Activated CD4-positive, alpha-beta memory T cell treated with anti-CD3 and anti-CD28 coated beads for 36 hours (primary cell): ENCODE measurements at regions not wholly inside any gene's neighbourhood (a gene's known extent, or its start where the extent isn't known, plus 50 kb on each side); places are given as distances from the start of the nearest gene placed in this dataset.

Source experiments
- CTCF ChIA-PET: fragments of 350-600 bp; sonication (Branson Sonifier 250); formaldehyde crosslinking; loops from one replicate; lab custom pipeline; 2021; ENCODE audit warnings: antibody characterized with exemption, inconsistent platforms; lab: Charles Lee
- POLR2A ChIA-PET: fragments of 350-600 bp; sonication (Branson Sonifier 250); formaldehyde crosslinking; loops from one replicate; lab custom pipeline; 2021; ENCODE audit warnings: antibody characterized with exemption; lab: Charles Lee
- DNase-seq: peaks from one replicate; pipeline ENCODE4 v3.0.0-alpha.2; 2020
- H3K27ac Mint-ChIP-seq: one replicate; pipeline ENCODE4 v1.8.0; 2021; ENCODE audit warnings: mixed read lengths
- H3K27me3 Mint-ChIP-seq: one replicate; pipeline ENCODE4 v1.8.0; 2021; ENCODE audit warnings: mixed read lengths
- H3K36me3 Mint-ChIP-seq: one replicate; pipeline ENCODE4 v1.8.0; 2021; ENCODE audit warnings: mixed read lengths
- H3K4me1 Mint-ChIP-seq: one replicate; pipeline ENCODE4 v1.8.0; 2021; ENCODE audit warnings: low read depth, mixed read lengths
- H3K4me3 Mint-ChIP-seq: one replicate; pipeline ENCODE4 v1.8.0; 2021; ENCODE audit warnings: mild to moderate bottlenecking, mixed read lengths
- H3K9me3 Mint-ChIP-seq: one replicate; pipeline ENCODE4 v1.8.0; 2021; ENCODE audit warnings: mixed read lengths
- intact Hi-C: fragments of 100-400 bp; cut with micrococcal nuclease; formaldehyde crosslinking; loops from one replicate; pipeline ENCODE4 v1.15.1; 2023

DNA sequence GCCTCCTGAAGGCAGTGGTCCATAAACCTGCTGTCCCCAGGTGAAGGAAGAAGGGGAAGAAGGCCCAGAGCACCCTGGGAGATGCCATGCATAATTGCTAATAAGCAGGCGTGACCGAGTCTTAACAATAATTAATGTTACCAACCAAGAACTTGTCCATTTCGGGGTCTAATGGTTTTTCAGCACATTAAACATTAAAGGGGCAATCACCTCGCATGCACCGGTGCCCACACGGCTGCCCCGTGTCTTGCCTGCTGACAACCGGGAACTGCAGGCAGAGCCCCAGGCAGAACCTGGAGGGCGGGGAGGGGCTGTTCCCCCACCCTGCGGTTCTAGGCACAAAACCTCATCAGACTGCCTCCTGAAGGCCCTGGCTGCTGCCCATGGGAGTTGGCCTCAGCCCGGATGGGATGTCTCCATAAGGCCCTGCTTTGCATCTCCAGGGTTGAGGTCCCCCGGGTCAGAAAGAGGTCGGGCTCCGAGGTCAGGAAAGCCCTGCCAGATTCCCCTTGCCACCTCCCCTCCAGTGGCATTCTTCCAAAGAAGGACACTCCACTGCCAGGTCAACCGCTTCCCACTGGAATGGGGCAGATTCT, 169.0 kb downstream of the BUD13 start:
- no peak overlapping the region for H3K27ac Mint-ChIP-seq
- CTCF ChIA-PET: interaction anchor here (0.8 kb wide), 1 partner anchor 27 kb away, joined by 3 read pairs; no protein-coding TSS in a partner anchor
- intact Hi-C loops: no loop called here

DNA sequence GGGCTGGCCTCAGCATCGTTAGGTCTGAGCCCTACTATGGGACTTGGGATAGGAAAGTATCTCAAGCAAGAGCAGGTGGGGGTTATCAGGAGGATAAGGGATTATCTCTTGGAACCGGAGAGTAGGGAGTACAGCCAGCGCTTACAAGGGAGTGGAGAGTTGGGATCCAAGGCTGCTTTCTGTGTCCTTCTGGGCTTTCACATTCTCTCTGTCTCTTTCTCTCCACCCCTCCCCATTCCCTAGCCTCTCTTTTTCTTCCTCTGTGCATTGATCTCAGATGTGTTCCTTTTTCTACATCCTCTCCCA, 170.2 kb downstream of the BUD13 start:
- ChIA-PET POLR2A (no interaction called here), CTCF (no interaction called here)
- no peak for DNase-seq
- Mint-ChIP-seq H3K9me3 (no peaks in the 10 kb centered on the region), H3K27me3 (peaks cover 3% of the 10 kb centered on the region), H3K36me3 (no peaks in the 10 kb centered on the region), H3K4me1 (no peaks in the 10 kb centered on the region), H3K4me3 (no peak overlapping the region), H3K27ac (no peak overlapping the region)
- intact Hi-C loops: no loop called here

More for the DNA sequence above, 169.0 kb downstream of the BUD13 start:
- POLR2A ChIA-PET: no interaction called here
- DNase-seq: no peak
- no peaks in the 10 kb centered on the region for H3K9me3 Mint-ChIP-seq
- H3K4me1 Mint-ChIP-seq: no peaks in the 10 kb centered on the region
- no peaks in the 10 kb centered on the region for H3K36me3 Mint-ChIP-seq
- H3K27me3 Mint-ChIP-seq: peaks cover 3% of the 10 kb centered on the region
- no peak overlapping the region for H3K4me3 Mint-ChIP-seq

DNA sequence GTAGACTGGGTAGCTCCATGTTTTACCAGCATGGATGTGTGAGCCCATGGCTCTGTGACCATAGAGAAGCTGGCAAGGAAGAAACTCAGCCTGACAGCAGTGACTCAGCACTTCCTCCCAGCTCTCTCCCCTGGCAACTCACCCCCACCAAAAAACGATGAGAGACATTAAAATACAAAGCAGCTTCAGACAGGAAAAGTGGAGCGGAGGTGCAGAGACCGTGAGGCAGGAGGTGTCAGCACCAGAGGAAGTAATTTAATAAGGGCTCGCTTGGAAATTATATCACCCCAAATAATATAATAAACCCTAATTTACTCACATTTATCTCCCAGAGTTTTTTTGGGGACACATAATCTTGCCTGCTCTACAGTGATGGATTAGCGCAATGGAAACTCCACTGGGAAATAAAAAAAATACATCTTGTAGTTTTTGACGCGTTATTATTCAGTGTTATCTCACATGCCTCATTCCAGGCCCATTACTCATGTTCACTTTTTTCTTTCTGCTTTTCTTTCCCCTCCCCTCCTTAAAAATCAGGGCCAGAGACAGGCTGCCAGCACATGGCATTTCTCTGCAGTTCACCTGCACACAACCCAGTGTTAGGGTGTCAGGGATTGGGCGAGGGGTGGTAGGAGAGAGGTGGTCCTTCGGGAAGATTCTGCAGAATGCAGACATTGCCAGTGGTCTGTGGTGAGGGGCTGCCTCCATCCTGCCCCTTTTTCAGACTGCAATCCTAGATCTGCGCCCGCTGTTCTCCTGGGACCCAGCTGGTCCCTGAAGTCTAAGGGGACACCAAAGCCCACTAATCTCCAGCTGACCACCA, 170.8 kb downstream of the BUD13 start:
- Mint-ChIP-seq H3K9me3 (no peaks in the 10 kb centered on the region), H3K36me3 (no peaks in the 10 kb centered on the region), H3K4me3 (no peak overlapping the region), H3K27ac (no peak overlapping the region), H3K4me1 (no peaks in the 10 kb centered on the region), H3K27me3 (peaks cover 3% of the 10 kb centered on the region)
- DNase-seq: no peak
- POLR2A ChIA-PET: no interaction called here
- CTCF ChIA-PET: no interaction called here
- intact Hi-C loops: no loop called here

DNA sequence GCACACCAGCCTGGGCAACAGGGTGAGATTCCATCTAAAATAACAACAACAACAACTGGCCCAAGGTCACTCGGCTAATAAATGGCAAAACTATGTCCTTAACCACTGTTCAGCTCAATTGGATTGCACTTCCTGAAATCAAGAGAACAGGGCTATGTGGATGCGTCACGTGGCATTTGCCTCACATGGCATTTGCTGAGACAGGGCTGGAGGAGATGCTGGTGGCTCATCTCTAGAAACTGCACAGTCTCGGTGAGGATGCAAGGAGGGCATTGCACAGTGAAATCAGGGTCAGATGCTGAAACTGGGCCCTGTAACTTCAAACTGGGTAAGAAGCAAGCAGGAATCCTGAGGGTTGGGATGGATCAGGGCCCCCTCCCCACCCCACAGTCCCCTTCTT, 171.9 kb downstream of the BUD13 start:
- no peaks in the 10 kb centered on the region for H3K9me3 Mint-ChIP-seq
- intact Hi-C loops: no loop called here

DNA sequence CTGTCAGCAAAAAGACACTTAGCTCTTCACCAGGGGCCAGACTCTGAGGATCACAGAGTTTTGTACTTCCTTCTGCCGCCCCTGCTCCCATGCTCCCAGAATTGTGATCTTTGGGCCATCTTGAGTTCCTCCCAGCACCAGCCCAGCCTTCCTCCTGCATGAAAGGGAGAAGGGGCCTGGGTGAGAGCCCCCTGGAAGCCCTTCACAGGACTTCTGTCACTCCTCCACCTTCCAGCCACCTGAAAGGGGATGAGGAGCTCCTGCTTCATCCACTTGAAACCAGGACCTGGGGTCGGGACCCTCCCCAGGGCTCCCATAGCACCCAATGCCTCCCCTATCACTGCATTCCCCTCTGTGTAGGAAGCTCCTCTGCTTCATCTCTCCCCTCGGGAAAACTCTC, 174.2 kb downstream of the BUD13 start:
- H3K27ac Mint-ChIP-seq: no peak overlapping the region
- intact Hi-C loops: no loop called here
- H3K4me3 Mint-ChIP-seq: no peak overlapping the region
- CTCF ChIA-PET: no interaction called here
- no peak for DNase-seq
- POLR2A ChIA-PET: no interaction called here
- H3K9me3 Mint-ChIP-seq: no peaks in the 10 kb centered on the region
- H3K4me1 Mint-ChIP-seq: no peaks in the 10 kb centered on the region
- H3K36me3 Mint-ChIP-seq: no peaks in the 10 kb centered on the region
- peaks cover 6% of the 10 kb centered on the region for H3K27me3 Mint-ChIP-seq

More for the DNA sequence above, 171.9 kb downstream of the BUD13 start:
- Mint-ChIP-seq H3K36me3 (no peaks in the 10 kb centered on the region), H3K4me1 (no peaks in the 10 kb centered on the region), H3K27ac (no peak overlapping the region), H3K4me3 (no peak overlapping the region), H3K27me3 (no peaks in the 10 kb centered on the region)
- POLR2A ChIA-PET: no interaction called here
- no peak for DNase-seq
- CTCF ChIA-PET: no interaction called here

DNA sequence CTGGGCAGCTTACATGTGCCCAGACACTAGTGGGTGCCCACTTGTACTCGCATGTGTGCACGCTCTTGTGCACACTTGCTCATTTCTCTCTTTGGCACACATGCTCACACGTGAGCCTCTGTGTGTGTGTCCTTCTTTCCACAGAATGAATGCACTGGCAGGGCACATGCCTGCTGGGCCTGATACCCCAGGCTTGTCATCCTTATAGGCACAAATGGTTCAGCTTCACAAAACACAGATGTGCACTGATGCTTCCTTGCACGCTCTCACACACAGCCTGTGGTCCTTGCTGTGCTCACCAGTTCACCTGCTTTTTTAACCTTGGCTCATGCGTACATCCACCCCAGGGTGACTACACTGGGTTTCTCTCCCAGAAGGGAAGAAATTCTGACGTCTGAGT, 174.8 kb downstream of the BUD13 start:
- Mint-ChIP-seq H3K27me3 (peaks cover 6% of the 10 kb centered on the region), H3K36me3 (no peaks in the 10 kb centered on the region), H3K4me1 (no peaks in the 10 kb centered on the region), H3K4me3 (no peak overlapping the region), H3K27ac (no peak overlapping the region), H3K9me3 (no peaks in the 10 kb centered on the region)
- ChIA-PET POLR2A (no interaction called here), CTCF (no interaction called here)
- no peak for DNase-seq
- intact Hi-C loops: no loop called here

DNA sequence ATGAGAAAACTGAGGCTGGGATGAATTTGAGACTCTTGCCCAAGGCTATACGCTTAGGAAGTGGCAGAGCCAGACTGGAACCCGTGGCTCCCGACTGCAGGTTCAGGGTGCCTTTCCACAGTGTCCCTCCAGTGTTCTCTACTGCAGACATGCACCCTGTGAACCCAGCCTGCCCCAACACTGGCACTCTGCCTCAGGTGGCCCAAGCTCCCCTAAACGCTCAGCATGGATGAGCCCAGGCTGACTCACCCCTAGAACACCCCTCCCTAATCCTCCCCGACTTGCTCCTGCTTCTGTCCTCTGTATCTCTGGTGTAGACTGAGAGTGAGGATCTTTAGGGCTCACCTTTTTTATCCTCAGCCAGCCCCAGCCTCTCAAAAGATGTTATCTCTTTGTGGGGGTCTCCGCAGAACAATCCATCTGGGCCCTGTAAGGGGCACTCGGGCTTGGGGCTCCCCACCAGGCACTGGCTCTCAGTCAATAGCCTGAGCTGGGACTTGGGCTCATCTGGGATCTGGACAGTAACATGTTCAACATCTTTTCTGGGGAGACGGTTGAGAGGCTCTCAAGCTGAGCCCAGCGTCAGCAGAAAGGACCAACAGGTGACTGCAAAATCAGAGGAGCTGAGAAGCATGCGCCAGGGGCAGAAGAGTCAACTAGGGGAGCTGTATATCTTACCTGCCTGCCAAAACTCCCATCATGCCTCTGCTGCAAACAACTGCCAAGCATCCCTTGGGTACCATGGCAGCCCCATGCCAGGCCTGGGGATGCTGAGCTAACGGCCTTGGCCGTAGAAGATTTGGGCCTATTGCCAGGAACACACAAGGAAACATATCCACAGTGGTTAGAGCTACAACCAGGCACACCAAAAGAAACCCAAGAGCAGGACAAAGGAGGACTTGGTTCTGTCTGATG, 176.2 kb downstream of the BUD13 start:
- Mint-ChIP-seq H3K4me1 (no peaks in the 10 kb centered on the region), H3K27ac (no peak overlapping the region), H3K4me3 (no peak overlapping the region), H3K9me3 (no peaks in the 10 kb centered on the region), H3K27me3 (peaks cover 10% of the 10 kb centered on the region), H3K36me3 (no peaks in the 10 kb centered on the region)
- ChIA-PET POLR2A (no interaction called here), CTCF (no interaction called here)
- DNase-seq: no peak
- intact Hi-C loops: no loop called here

DNA sequence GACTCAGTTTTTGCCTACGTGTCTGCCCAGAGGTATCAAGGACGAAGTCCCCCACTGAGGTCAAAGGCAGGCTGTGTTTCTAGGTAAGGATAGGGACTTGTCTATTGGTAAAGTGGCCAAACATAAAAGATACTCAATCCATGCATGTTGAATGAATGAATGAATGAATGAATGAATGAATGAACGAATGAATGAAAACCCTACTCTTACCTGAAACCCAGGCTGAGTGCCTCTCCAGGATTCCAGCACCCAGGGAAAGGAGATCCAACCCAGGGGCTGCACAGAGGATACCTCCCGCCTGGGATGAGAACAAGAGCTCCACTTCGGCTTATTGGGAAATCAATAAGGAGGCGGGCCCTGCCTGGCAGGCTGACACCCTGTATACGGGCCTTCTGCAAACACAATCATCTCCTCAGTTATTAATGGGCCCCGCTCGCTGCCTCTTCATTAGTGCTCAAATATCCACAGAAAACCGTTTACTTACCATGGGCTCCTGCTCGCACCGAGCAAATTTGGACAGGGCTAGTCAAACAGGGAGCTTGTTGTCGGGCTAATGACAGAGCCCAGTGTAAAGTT, 177.4 kb downstream of the BUD13 start:
- no peak for DNase-seq
- ChIA-PET POLR2A (interaction anchor here (0.5 kb wide), 2 partner anchors 109 to 1083 kb away, joined by 3 to 4 read pairs; no protein-coding TSS in a partner anchor), CTCF (no interaction called here)
- no peaks in the 10 kb centered on the region for H3K9me3 Mint-ChIP-seq
- H3K4me3 Mint-ChIP-seq: no peak overlapping the region
- H3K27me3 Mint-ChIP-seq: peaks cover 10% of the 10 kb centered on the region
- intact Hi-C loops: no loop called here
- H3K36me3 Mint-ChIP-seq: no peaks in the 10 kb centered on the region
- H3K4me1 Mint-ChIP-seq: no peaks in the 10 kb centered on the region
- no peak overlapping the region for H3K27ac Mint-ChIP-seq

DNA sequence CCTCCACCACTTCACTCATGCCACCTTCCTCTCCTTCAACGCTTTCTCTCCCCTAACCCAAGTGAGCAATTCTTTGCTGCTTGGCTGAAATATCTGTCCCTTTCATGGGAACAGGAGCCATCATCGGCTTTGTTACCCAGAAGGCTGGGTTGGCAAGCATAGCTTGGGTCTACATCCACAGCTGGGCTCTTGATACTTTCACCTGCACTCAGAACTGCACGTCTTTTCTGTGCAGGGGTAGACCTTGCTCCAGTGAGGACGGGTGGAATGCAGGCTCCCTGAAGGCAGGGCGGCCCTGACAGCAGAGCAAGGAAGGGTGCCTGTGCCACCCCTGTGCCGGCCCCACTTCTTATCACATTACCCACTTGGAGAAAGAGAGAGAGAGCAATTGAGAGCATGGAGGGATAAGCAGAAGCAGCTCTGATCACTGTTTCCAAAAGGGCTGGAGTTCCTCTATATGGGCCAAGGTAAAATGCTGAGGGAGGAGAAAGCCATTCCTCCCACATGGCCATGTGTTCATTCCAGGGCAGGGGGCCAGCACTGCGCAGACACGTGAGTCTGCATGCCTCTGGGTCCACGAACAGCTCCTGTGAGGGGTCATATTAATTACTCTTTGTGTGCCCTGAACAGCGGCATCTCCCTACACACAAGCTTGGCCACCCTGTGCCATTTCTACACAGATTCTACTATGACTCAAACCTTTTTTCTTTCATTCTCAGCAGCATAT, 181.8 kb downstream of the BUD13 start:
- H3K36me3 Mint-ChIP-seq: no peaks in the 10 kb centered on the region
- no peak overlapping the region for H3K27ac Mint-ChIP-seq

DNA sequence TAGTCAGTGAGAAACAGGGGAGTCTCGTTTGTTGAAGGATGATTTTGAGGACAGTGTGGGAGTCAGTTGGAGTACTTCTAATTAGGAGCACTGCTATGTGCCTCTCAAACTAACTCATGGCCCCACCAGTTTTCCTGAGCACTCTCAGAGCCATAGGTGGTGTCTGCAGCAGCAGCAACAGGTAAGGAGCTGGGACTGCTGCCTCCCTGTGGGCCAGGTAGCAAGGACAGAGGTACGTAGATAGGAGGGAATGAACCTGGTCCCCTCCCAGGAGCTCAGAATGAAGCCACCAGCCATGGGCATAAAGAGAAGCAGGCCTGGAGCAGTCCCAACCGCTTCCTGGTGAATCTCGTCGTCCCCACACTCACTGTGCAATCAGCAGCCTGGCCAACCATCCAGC, 183.4 kb downstream of the BUD13 start:
- Mint-ChIP-seq H3K4me3 (no peak overlapping the region), H3K27me3 (peaks cover 13% of the 10 kb centered on the region), H3K9me3 (no peaks in the 10 kb centered on the region), H3K36me3 (no peaks in the 10 kb centered on the region), H3K27ac (no peak overlapping the region), H3K4me1 (no peaks in the 10 kb centered on the region)
- ChIA-PET CTCF (no interaction called here), POLR2A (no interaction called here)
- no peak for DNase-seq
- intact Hi-C loops: no loop called here

More for the DNA sequence above, 181.8 kb downstream of the BUD13 start:
- no peak overlapping the region for H3K4me3 Mint-ChIP-seq
- CTCF ChIA-PET: no interaction called here
- H3K4me1 Mint-ChIP-seq: no peaks in the 10 kb centered on the region
- intact Hi-C loops: no loop called here
- no peak for DNase-seq
- H3K27me3 Mint-ChIP-seq: peaks cover 10% of the 10 kb centered on the region
- POLR2A ChIA-PET: no interaction called here
- H3K9me3 Mint-ChIP-seq: no peaks in the 10 kb centered on the region

DNA sequence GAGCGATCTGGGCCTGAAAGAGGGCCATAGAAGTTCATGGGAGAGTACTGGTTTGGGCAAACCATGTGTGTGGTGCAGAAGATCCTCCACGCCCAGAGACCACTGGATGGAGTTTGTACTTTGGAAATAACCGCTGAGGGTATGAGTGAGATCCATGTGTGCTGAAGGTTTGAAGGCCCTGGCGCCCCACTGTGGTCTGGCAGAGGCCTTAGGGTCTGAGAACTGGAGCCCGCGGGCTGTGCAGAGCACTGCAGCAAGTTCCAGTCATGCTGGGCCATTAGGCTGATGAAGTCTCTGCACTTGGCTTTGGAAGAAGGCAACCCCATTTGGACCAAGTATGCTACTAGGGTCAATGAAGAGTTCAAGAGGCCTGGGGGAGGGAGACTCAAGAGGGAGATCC, 186.4 kb downstream of the BUD13 start:
- Mint-ChIP-seq H3K4me1 (no peaks in the 10 kb centered on the region), H3K27me3 (peaks cover 23% of the 10 kb centered on the region), H3K27ac (no peak overlapping the region), H3K9me3 (no peaks in the 10 kb centered on the region), H3K36me3 (no peaks in the 10 kb centered on the region), H3K4me3 (no peak overlapping the region)
- intact Hi-C loops: no loop called here
- POLR2A ChIA-PET: no interaction called here
- CTCF ChIA-PET: no interaction called here
- DNase-seq: no peak
